ENCODE measurements at regions not wholly inside any gene's neighbourhood (a gene's known extent, or its start where the extent isn't known, plus 50 kb on each side); places are given as distances from the start of the nearest gene placed in this dataset.

DNA sequence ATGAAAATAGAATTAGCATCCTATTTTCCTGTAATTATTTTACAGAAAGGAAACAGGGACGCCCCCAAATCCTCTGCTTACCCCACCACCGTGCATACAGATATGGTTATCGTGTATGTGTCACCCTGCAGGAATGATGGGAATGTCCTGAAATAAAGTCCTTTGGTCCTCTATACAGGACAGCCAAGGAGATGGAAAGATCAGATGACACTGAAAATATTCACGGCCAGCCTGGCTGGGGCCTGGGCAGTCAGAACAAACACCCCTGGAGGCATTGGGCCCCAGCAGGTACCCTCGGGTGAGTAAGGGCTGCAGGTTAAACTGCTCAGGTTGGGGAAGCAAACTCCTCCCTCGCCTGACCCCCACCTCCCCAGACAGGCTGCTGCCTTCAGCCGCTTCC is 368.0 kb downstream of the FOXL1 start:
- TF ChIP-seq POLR2A (IDR thresholded peaks at IDR 0.05; ENCODE audit: low read depth, low read length) (no peak), POLR2AphosphoS5 (IDR thresholded peaks at IDR 0.05; ENCODE audit: low read depth, low read length) (no peak)

All from GM12892 (cell line).